Activated CD4-positive, alpha-beta T cell treated with anti-CD3 and anti-CD28 coated beads, Interleukin-2, Interleukin-6, amounts not matched to agents 100 ng/mL and 50 ng/mL, durations not matched to agents 16 hours and 8 hours (primary cell): ENCODE measurements at regions not wholly inside any gene's neighbourhood (a gene's known extent, or its start where the extent isn't known, plus 50 kb on each side); places are given as distances from the start of the nearest gene placed in this dataset.
A peak's percentile ranks its signal among the peaks of the same experiment; 100 is the strongest.
"Not testable (repeated sequence)": the region's sequence is repeated elsewhere in the genome, so short reads cannot be mapped to it uniquely, and the experiment has no call there.

ENCODE experiments used
- DNase-seq: peaks from one replicate; pipeline ENCODE4 v3.0.0-alpha.2; 2020

GRCh38 chr7:119905495-119905894, 367.5 kb upstream of the KCND2 start:
- no peak for DNase-seq

GRCh38 chr7:119908948-119909347, 364.0 kb upstream of the KCND2 start:
- no peak for DNase-seq

GRCh38 chr7:119914119-119914518, 358.9 kb upstream of the KCND2 start:
- not testable (repeated sequence) for DNase-seq

GRCh38 chr7:119916501-119916900, 356.5 kb upstream of the KCND2 start:
- DNase-seq = no peak

GRCh38 chr7:119918185-119918584, 354.8 kb upstream of the KCND2 start:
- DNase-seq = no peak

- no peak for DNase-seq
Measured at GRCh38 chr7:119919986-119920385, 353.0 kb upstream of the KCND2 start.

- no peak for DNase-seq
Measured at GRCh38 chr7:119925581-119926289, 347.2 kb upstream of the KCND2 start.

GRCh38 chr7:119929891-119930290, 343.1 kb upstream of the KCND2 start:
- DNase-seq = no peak

GRCh38 chr7:119931230-119931824, 341.6 kb upstream of the KCND2 start:
- no peak for DNase-seq

GRCh38 chr7:119935418-119936025, 337.5 kb upstream of the KCND2 start:
- DNase-seq = peak; percentile 2

GRCh38 chr7:119936836-119937235, 336.1 kb upstream of the KCND2 start:
- DNase-seq = no peak

- no peak for DNase-seq
Measured at GRCh38 chr7:119937745-119938144, 335.2 kb upstream of the KCND2 start.

GRCh38 chr7:119943942-119944600, 328.9 kb upstream of the KCND2 start:
- DNase-seq = no peak

GRCh38 chr7:119944601-119944972, 328.4 kb upstream of the KCND2 start:
- DNase-seq = no peak

GRCh38 chr7:119945822-119946221, 327.2 kb upstream of the KCND2 start:
- DNase-seq = no peak

- DNase-seq = no peak
Measured at GRCh38 chr7:119949053-119949452, 323.9 kb upstream of the KCND2 start.

- DNase-seq = not testable (repeated sequence)
Measured at GRCh38 chr7:119950390-119951041, 322.5 kb upstream of the KCND2 start.

- not testable (repeated sequence) for DNase-seq
Measured at GRCh38 chr7:119951614-119952013, 321.4 kb upstream of the KCND2 start.

GRCh38 chr7:119957335-119957734, 315.6 kb upstream of the KCND2 start:
- DNase-seq = no peak

GRCh38 chr7:119959811-119960210, 313.2 kb upstream of the KCND2 start:
- DNase-seq = no peak

GRCh38 chr7:119963654-119964053, 309.3 kb upstream of the KCND2 start:
- no peak for DNase-seq

GRCh38 chr7:119964065-119964464, 308.9 kb upstream of the KCND2 start:
- no peak for DNase-seq

GRCh38 chr7:119964788-119965542, 308.0 kb upstream of the KCND2 start:
- DNase-seq = no peak
